ENCODE measurements at regions not wholly inside any gene's neighbourhood (a gene's known extent, or its start where the extent isn't known, plus 50 kb on each side); places are given as distances from the start of the nearest gene placed in this dataset.

GRCh38 chr16:51355195-51355594 is 204.1 kb upstream of the SALL1 start:
- TF ChIP-seq CTCF (conservative IDR thresholded peaks at IDR 0.05), result peak; percentile 20

GRCh38 chr16:51353055-51353454 is 202.0 kb upstream of the SALL1 start:
- no peak for DNase-seq (ENCODE audit: extremely low spot score, unreplicated experiment)
- no peak overlapping the region for H3K27ac Mint-ChIP-seq
- H3K36me3 Mint-ChIP-seq, result no peaks in the 10 kb centered on the region
- H3K9me3 Mint-ChIP-seq, result no peaks in the 10 kb centered on the region
- H3K4me3 Mint-ChIP-seq, result no peak overlapping the region
- peaks cover 20% of the 10 kb centered on the region for H3K4me1 Mint-ChIP-seq (ENCODE audit: unreplicated experiment)
- H3K27me3 Mint-ChIP-seq, result peaks cover 4% of the 10 kb centered on the region
- no peak for TF ChIP-seq CTCF (conservative IDR thresholded peaks at IDR 0.05)

More at GRCh38 chr16:51355195-51355594, 204.1 kb upstream of the SALL1 start:
- H3K9me3 Mint-ChIP-seq, result no peaks in the 10 kb centered on the region
- peaks cover 26% of the 10 kb centered on the region for H3K4me1 Mint-ChIP-seq (ENCODE audit: unreplicated experiment)
- no peak overlapping the region for H3K4me3 Mint-ChIP-seq
- no peaks in the 10 kb centered on the region for H3K36me3 Mint-ChIP-seq
- H3K27ac Mint-ChIP-seq, result no peak overlapping the region
- DNase-seq (ENCODE audit: extremely low spot score, unreplicated experiment), result no peak
- peaks cover 4% of the 10 kb centered on the region for H3K27me3 Mint-ChIP-seq

GRCh38 chr16:51349626-51350025 is 198.6 kb upstream of the SALL1 start:
- Mint-ChIP-seq H3K4me1 (ENCODE audit: unreplicated experiment) (no peaks in the 10 kb centered on the region), H3K4me3 (no peak overlapping the region), H3K36me3 (no peaks in the 10 kb centered on the region), H3K27ac (no peak overlapping the region), H3K27me3 (peaks cover 4% of the 10 kb centered on the region), H3K9me3 (no peaks in the 10 kb centered on the region)
- no peak for TF ChIP-seq CTCF (conservative IDR thresholded peaks at IDR 0.05)
- DNase-seq (ENCODE audit: extremely low spot score, unreplicated experiment), result no peak

GRCh38 chr16:51343411-51343810 is 192.3 kb upstream of the SALL1 start:
- no peak for DNase-seq (ENCODE audit: extremely low spot score, unreplicated experiment)
- H3K27ac Mint-ChIP-seq, result no peak overlapping the region
- H3K4me3 Mint-ChIP-seq, result no peak overlapping the region
- H3K4me1 Mint-ChIP-seq (ENCODE audit: unreplicated experiment), result no peaks in the 10 kb centered on the region
- no peak for TF ChIP-seq CTCF (conservative IDR thresholded peaks at IDR 0.05)
- no peaks in the 10 kb centered on the region for H3K9me3 Mint-ChIP-seq
- no peaks in the 10 kb centered on the region for H3K36me3 Mint-ChIP-seq
- peaks cover 1% of the 10 kb centered on the region for H3K27me3 Mint-ChIP-seq

- peaks cover 9% of the 10 kb centered on the region for H3K27me3 Mint-ChIP-seq
- TF ChIP-seq CTCF (conservative IDR thresholded peaks at IDR 0.05), result no peak
- DNase-seq (ENCODE audit: extremely low spot score, unreplicated experiment), result no peak
- H3K4me1 Mint-ChIP-seq (ENCODE audit: unreplicated experiment), result no peaks in the 10 kb centered on the region
- no peak overlapping the region for H3K27ac Mint-ChIP-seq
- peaks cover 3% of the 10 kb centered on the region for H3K9me3 Mint-ChIP-seq
- no peaks in the 10 kb centered on the region for H3K36me3 Mint-ChIP-seq
- no peak overlapping the region for H3K4me3 Mint-ChIP-seq
These were observed 190.1 kb upstream of the SALL1 start for GRCh38 chr16:51341204-51341603.

GRCh38 chr16:51337662-51338061 is 186.6 kb upstream of the SALL1 start:
- TF ChIP-seq CTCF (conservative IDR thresholded peaks at IDR 0.05), result peak; percentile 59
- H3K9me3 Mint-ChIP-seq, result peaks cover 3% of the 10 kb centered on the region
- H3K27me3 Mint-ChIP-seq, result peaks cover 14% of the 10 kb centered on the region
- no peaks in the 10 kb centered on the region for H3K4me1 Mint-ChIP-seq (ENCODE audit: unreplicated experiment)
- no peak for DNase-seq (ENCODE audit: extremely low spot score, unreplicated experiment)
- no peak overlapping the region for H3K4me3 Mint-ChIP-seq
- H3K36me3 Mint-ChIP-seq, result no peaks in the 10 kb centered on the region
- H3K27ac Mint-ChIP-seq, result no peak overlapping the region
